HCT116 (cell line): ENCODE measurements at regions not wholly inside any gene's neighbourhood (a gene's known extent, or its start where the extent isn't known, plus 50 kb on each side); places are given as distances from the start of the nearest gene placed in this dataset.

ENCODE experiments used
- ATAC-seq: fragments of 200-7000 bp; cut with Tn5 transposase; 2 replicates; pipeline ENCODE4 v1.9.1; 2020; ENCODE audit warnings: mild to moderate bottlenecking, moderate library complexity
- BruUV-seq: library from RNA; stranded (reverse); fragments of 400-500 nt; replicated peaks from 2 replicates; lab custom pipeline; 2021; lab: Mats Ljungman, UMichigan
- CTCF ChIA-PET: fragments of 300-600 bp; sonication (Branson Sonifier 250); formaldehyde crosslinking; loops from one replicate; lab custom pipeline; 2021; ENCODE audit warnings: antibody characterized with exemption; lab: Charles Lee
- POLR2A ChIA-PET: fragments of 300-600, 350-600 bp; sonication (Branson Sonifier 250); formaldehyde crosslinking; loops from one replicate; lab custom pipeline; 2021; ENCODE audit warnings: antibody characterized with exemption; lab: Charles Lee
- RAD21 ChIA-PET, 2 experiments: fragments of 300-600 bp; sonication (Branson Sonifier 250); formaldehyde crosslinking; loops; one replicate each; lab custom pipeline; 2023; ENCODE audit warnings: low total read pairs in 2 of 2; ENCODE audit not compliant: uncharacterized antibody in 2 of 2, unreplicated experiment in 2 of 2, low non-redundant PET in 1 of 2; lab: Charles Lee
- DNase-seq: peaks from one replicate; pipeline ENCODE4 v3.0.0-alpha.2; 2010; ENCODE audit warnings: low read depth, low spot score
- H2AFZ ChIP-seq: fragments of 200-600 bp; shearing (Covaris generic), sonication (generic); 2 replicates; pipeline ENCODE4 v1.6.1; 2017; ENCODE audit warnings: low read depth, mixed run types, mixed read lengths, antibody characterized with exemption, low read length; ENCODE audit not compliant: poor library complexity, severe bottlenecking
- H3K27ac ChIP-seq: 2 replicates; pipeline ENCODE4 v1.5.1; 2012; ENCODE audit warnings: low read depth, low read length
- H3K27me3 ChIP-seq: fragments of 200-600 bp; sonication (generic); 2 replicates; pipeline ENCODE4 v1.6.1; 2016; ENCODE audit warnings: mixed run types, low read length, mixed read lengths; ENCODE audit not compliant: insufficient read depth
- H3K36me3 ChIP-seq, 2 experiments: fragments of 200-500 bp in 1 of 2; fragments of 200-600 bp in 1 of 2; sonication (Bioruptor generic) in 1 of 2; sonication (generic) in 1 of 2; 2 replicates each; pipeline versions ENCODE4 v1.5.1 to v1.6.1; 2014 to 2016; ENCODE audit warnings: low read length in 2 of 2, inconsistent platforms in 1 of 2, mixed read lengths in 1 of 2, mixed run types in 1 of 2; ENCODE audit not compliant: insufficient read depth in 2 of 2, control insufficient read depth in 1 of 2
- H3K4me1 ChIP-seq, 2 experiments: fragments of 200-600 bp in 1 of 2; sonication (generic) in 1 of 2; 2 replicates each; pipeline versions ENCODE4 v1.5.1 to v1.6.1; 2012 to 2017; ENCODE audit warnings: low read length in 2 of 2, inconsistent platforms in 1 of 2, mild to moderate bottlenecking in 1 of 2, mixed read lengths in 1 of 2, mixed run types in 1 of 2, moderate library complexity in 1 of 2; ENCODE audit not compliant: insufficient read depth in 2 of 2, control insufficient read depth in 1 of 2
- H3K4me2 ChIP-seq: fragments of 200-600 bp; sonication (generic); 2 replicates; pipeline ENCODE4 v1.6.1; 2017; ENCODE audit warnings: mixed run types, low read length, mixed read lengths
- H3K4me3 ChIP-seq, 2 experiments: fragments of 200-600 bp in 1 of 2; sonication (generic) in 1 of 2; replicated peaks in 1 of 2; 2 replicates each; pipeline ENCODE4 v1.5.1; 2011 to 2016; ENCODE audit warnings: low read length in 2 of 2, control low read depth in 1 of 2, low read depth in 1 of 2, mild to moderate bottlenecking in 1 of 2, mixed read lengths in 1 of 2, mixed run types in 1 of 2
- H3K79me2 ChIP-seq: fragments of 200-600 bp; sonication (generic); 2 replicates; pipeline ENCODE4 v1.6.1; 2017; ENCODE audit warnings: mild to moderate bottlenecking, mixed run types, low read length, moderate library complexity, mixed read lengths; ENCODE audit not compliant: insufficient read depth
- H3K9ac ChIP-seq: fragments of 200-600 bp; sonication (generic); 2 replicates; pipeline ENCODE4 v1.6.1; 2016; ENCODE audit warnings: low read length, mixed read lengths
- H3K9me2 ChIP-seq: fragments of 200-600 bp; sonication (generic), shearing (Covaris generic); 2 replicates; pipeline ENCODE4 v1.6.1; 2017; ENCODE audit warnings: mixed run types, mild to moderate bottlenecking, moderate library complexity; ENCODE audit not compliant: insufficient read depth
- H3K9me3 ChIP-seq, 2 experiments: fragments of 200-500 bp in 1 of 2; fragments of 200-600 bp in 1 of 2; sonication (Bioruptor generic) in 1 of 2; sonication (generic) in 1 of 2; 2 replicates each; pipeline ENCODE4 v1.6.1; 2014 to 2017; ENCODE audit warnings: low read length in 2 of 2, mixed read lengths in 2 of 2, inconsistent platforms in 1 of 2, low read depth in 1 of 2, mild to moderate bottlenecking in 1 of 2, mixed run types in 1 of 2, moderate library complexity in 1 of 2; ENCODE audit not compliant: control insufficient read depth in 1 of 2, insufficient read depth in 1 of 2
- H4K20me1 ChIP-seq: fragments of 200-600 bp; sonication (generic), shearing (Covaris generic); 2 replicates; pipeline ENCODE4 v1.6.1; 2017; ENCODE audit warnings: mixed run types, mild to moderate bottlenecking, moderate library complexity; ENCODE audit not compliant: insufficient read depth
- CEBPB ChIP-seq: IDR thresholded peaks from 2 replicates; pipeline ENCODE4 v1.6.1; 2012; ENCODE audit warnings: low read depth
- EGR1 ChIP-seq: IDR thresholded peaks from 2 replicates; pipeline ENCODE4 v1.6.1; 2012; ENCODE audit warnings: low read depth
- EZH2 ChIP-seq: fragments of 200-600 bp; sonication (generic); IDR thresholded peaks from 2 replicates; pipeline ENCODE4 v1.6.1; 2017; ENCODE audit warnings: antibody characterized with exemption, mixed run types
- EZH2phosphoT487 ChIP-seq: fragments of 200-600 bp; IDR thresholded peaks from 2 replicates; pipeline ENCODE4 v1.6.1; 2018; ENCODE audit warnings: antibody characterized with exemption, borderline replicate concordance
- POLR2A ChIP-seq: IDR thresholded peaks from 2 replicates; pipeline ENCODE4 v1.7.0; 2011; ENCODE audit warnings: borderline replicate concordance; ENCODE audit not compliant: insufficient read depth, insufficient read length; ENCODE audit errors: extremely low read depth
- POLR2AphosphoS5 ChIP-seq: IDR thresholded peaks from 2 replicates; pipeline ENCODE4 v1.6.1; 2011; ENCODE audit warnings: mild to moderate bottlenecking, low read depth, low read length, moderate library complexity
- RAD21 ChIP-seq: IDR thresholded peaks from 2 replicates; pipeline ENCODE4 v1.6.1; 2012; ENCODE audit warnings: low read depth, mild to moderate bottlenecking
- SIN3A ChIP-seq: IDR thresholded peaks from 2 replicates; pipeline ENCODE4 v1.6.1; 2012; ENCODE audit warnings: low read depth
- SP1 ChIP-seq: IDR thresholded peaks from 2 replicates; pipeline ENCODE4 v1.6.1; 2012; ENCODE audit warnings: low read depth
- SRF ChIP-seq: IDR thresholded peaks from 2 replicates; pipeline ENCODE4 v1.6.1; 2012; ENCODE audit warnings: low read depth
- TCF7L2 ChIP-seq: IDR thresholded peaks from 2 replicates; pipeline ENCODE4 v1.7.0; 2011; ENCODE audit warnings: borderline replicate concordance, inconsistent platforms; ENCODE audit not compliant: insufficient read depth, insufficient read length; ENCODE audit errors: extremely low read depth
- YY1 ChIP-seq: IDR thresholded peaks from 2 replicates; pipeline ENCODE4 v1.6.1; 2011; ENCODE audit warnings: low read length, low read depth, moderate library complexity, mild to moderate bottlenecking; ENCODE audit not compliant: insufficient replicate concordance; ENCODE audit errors: extremely low read depth
- ZFX ChIP-seq: fragments of 450-650 bp; IDR thresholded peaks from 2 replicates; pipeline ENCODE4 v1.6.1; 2017
- ZNF274 ChIP-seq: fragments of 200-500 bp; sonication (Bioruptor generic); IDR thresholded peaks from 2 replicates; pipeline ENCODE4 v1.6.1; 2014; ENCODE audit warnings: mild to moderate bottlenecking, low read depth, low read length, inconsistent platforms
- intact Hi-C: fragments of 100-400 bp; cut with micrococcal nuclease; formaldehyde crosslinking; loops from 2 replicates; pipeline ENCODE4 v1.10.0; 2022
- TF ChIP-seq, protein P1 (sequence below): IDR thresholded peaks from 2 replicates; pipeline ENCODE4 v1.6.1; 2012
- TF ChIP-seq, protein P2 (sequence below): IDR thresholded peaks from 2 replicates; pipeline ENCODE4 v1.6.1; 2011; ENCODE audit warnings: mild to moderate bottlenecking, low read length, moderate library complexity; ENCODE audit not compliant: insufficient replicate concordance; ENCODE audit errors: extremely low read depth

DNA sequence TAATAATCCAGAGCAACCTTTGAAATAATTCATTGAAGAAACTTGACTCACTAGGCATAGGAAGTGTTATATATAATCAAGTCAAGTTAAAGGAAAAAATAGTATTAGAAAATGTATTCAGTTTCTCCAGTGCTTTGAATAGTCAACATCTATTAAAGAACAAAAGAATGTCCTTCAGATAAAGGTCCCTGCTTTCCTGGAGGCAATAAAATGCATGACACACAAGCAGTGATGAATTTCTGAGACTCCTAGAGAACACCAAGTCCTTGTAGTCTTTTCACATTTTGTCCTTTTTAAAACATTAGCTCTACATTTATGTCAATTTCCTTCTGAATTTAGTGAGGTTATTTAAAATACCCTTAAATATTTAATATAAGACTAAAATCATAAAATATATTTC, 695.5 kb downstream of the EPHA3 start:
- Histone ChIP-seq H3K4me2 (no peak overlapping the region), H3K27ac (no peak overlapping the region), H3K9me2 (no peaks in the 10 kb centered on the region), H2AFZ (no peak overlapping the region), H4K20me1 (no peaks in the 10 kb centered on the region; the same call in 1 of the 2 replicates), H3K9me3 (peaks cover 2% of the 10 kb centered on the region in 2 experiments; a peak in 3 of 4 replicates)
- RAD21 ChIA-PET: no interaction called here
- CTCF ChIA-PET: no interaction called here
- POLR2A ChIA-PET: no interaction called here
- DNase-seq: no peak
- TF ChIP-seq SIN3A (no peak), CEBPB (no peak), SRF (no peak), POLR2AphosphoS5 (no peak), EZH2phosphoT487 (no peak), ZFX (no peak)
- TF ChIP-seq, protein P1, sequence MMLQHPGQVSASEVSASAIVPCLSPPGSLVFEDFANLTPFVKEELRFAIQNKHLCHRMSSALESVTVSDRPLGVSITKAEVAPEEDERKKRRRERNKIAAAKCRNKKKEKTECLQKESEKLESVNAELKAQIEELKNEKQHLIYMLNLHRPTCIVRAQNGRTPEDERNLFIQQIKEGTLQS: no peak
- TF ChIP-seq, protein P2, sequence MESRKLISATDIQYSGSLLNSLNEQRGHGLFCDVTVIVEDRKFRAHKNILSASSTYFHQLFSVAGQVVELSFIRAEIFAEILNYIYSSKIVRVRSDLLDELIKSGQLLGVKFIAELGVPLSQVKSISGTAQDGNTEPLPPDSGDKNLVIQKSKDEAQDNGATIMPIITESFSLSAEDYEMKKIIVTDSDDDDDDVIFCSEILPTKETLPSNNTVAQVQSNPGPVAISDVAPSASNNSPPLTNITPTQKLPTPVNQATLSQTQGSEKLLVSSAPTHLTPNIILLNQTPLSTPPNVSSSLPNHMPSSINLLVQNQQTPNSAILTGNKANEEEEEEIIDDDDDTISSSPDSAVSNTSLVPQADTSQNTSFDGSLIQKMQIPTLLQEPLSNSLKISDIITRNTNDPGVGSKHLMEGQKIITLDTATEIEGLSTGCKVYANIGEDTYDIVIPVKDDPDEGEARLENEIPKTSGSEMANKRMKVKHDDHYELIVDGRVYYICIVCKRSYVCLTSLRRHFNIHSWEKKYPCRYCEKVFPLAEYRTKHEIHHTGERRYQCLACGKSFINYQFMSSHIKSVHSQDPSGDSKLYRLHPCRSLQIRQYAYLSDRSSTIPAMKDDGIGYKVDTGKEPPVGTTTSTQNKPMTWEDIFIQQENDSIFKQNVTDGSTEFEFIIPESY: no peak
- TF ChIP-seq, all 23 proteins: peak for 0
- H3K36me3 ChIP-seq: no peaks in the 10 kb centered on the region
- H3K79me2 ChIP-seq: no peaks in the 10 kb centered on the region
- H3K4me1 ChIP-seq: no peaks in the 10 kb centered on the region
- no peaks in the 10 kb centered on the region for H3K27me3 ChIP-seq
- no peak overlapping the region for H3K4me3 ChIP-seq
- H3K9ac ChIP-seq: no peak overlapping the region
- no peak for ATAC-seq
- intact Hi-C loops: no loop called here
- BruUV-seq: no TSS peak

DNA sequence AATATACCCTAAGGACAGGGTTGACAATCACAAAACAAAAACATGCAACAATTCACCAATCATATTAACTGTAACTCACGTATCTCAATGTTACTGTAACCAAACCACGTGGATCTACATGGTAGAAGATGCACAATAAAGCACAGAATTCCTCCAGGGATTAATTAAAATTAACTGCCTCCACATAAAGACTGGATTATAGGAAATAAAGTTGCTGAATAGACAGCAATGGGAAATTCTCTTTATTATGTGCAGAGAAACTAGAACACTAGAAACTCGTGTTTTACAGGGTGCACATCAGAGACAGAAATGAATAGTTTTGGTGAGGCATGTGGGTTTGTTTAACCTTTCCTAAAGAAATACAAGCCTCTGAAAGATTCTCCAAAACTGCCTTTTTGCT, 696.3 kb downstream of the EPHA3 start:
- H2AFZ ChIP-seq: no peak overlapping the region
- intact Hi-C loops: no loop called here
- DNase-seq (no peak), ATAC-seq (no peak)
- H3K4me3 ChIP-seq: no peak overlapping the region
- H3K9me3 ChIP-seq: no peaks in the 10 kb centered on the region; a peak in 3 of 4 replicates
- no peaks in the 10 kb centered on the region for H3K36me3 ChIP-seq
- H3K79me2 ChIP-seq: no peaks in the 10 kb centered on the region
- CTCF ChIA-PET: no interaction called here
- no peaks in the 10 kb centered on the region for H3K27me3 ChIP-seq
- no TSS peak for BruUV-seq
- H3K4me1 ChIP-seq: no peaks in the 10 kb centered on the region
- no peak overlapping the region for H3K4me2 ChIP-seq
- RAD21 ChIA-PET: no interaction called here
- no peaks in the 10 kb centered on the region; the same call in 1 of the 2 replicates for H4K20me1 ChIP-seq
- no peak overlapping the region for H3K27ac ChIP-seq
- no peaks in the 10 kb centered on the region for H3K9me2 ChIP-seq
- POLR2A ChIA-PET: no interaction called here
- H3K9ac ChIP-seq: no peak overlapping the region
- TF ChIP-seq EZH2 (no peak), POLR2AphosphoS5 (no peak), EGR1 (no peak), RAD21 (no peak), SIN3A (no peak), EZH2phosphoT487 (no peak), ZNF274 (no peak), YY1 (no peak), POLR2A (no peak), SP1 (no peak), SRF (no peak), TCF7L2 (no peak), CEBPB (no peak)
